ENCODE measurements at regions not wholly inside any gene's neighbourhood (a gene's known extent, or its start where the extent isn't known, plus 50 kb on each side); places are given as distances from the start of the nearest gene placed in this dataset.

GRCh38 chr1:222034790-222035189 is 292.9 kb upstream of the DUSP10 start:
- TF ChIP-seq, protein P1, sequence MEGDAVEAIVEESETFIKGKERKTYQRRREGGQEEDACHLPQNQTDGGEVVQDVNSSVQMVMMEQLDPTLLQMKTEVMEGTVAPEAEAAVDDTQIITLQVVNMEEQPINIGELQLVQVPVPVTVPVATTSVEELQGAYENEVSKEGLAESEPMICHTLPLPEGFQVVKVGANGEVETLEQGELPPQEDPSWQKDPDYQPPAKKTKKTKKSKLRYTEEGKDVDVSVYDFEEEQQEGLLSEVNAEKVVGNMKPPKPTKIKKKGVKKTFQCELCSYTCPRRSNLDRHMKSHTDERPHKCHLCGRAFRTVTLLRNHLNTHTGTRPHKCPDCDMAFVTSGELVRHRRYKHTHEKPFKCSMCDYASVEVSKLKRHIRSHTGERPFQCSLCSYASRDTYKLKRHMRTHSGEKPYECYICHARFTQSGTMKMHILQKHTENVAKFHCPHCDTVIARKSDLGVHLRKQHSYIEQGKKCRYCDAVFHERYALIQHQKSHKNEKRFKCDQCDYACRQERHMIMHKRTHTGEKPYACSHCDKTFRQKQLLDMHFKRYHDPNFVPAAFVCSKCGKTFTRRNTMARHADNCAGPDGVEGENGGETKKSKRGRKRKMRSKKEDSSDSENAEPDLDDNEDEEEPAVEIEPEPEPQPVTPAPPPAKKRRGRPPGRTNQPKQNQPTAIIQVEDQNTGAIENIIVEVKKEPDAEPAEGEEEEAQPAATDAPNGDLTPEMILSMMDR (conservative IDR thresholded peaks at IDR 0.05): no peak
- TF ChIP-seq ZFX (IDR thresholded peaks at IDR 0.05): no peak

All from C4-2B (cell line).